ENCODE measurements at regions not wholly inside any gene's neighbourhood (a gene's known extent, or its start where the extent isn't known, plus 50 kb on each side); places are given as distances from the start of the nearest gene placed in this dataset.

- TF ChIP-seq ZBTB43 (CRISPR knock-in tag; IDR thresholded peaks at IDR 0.05) (no peak), SP1 (CRISPR knock-in tag; conservative IDR thresholded peaks at IDR 0.05) (no peak), TEAD4 (CRISPR knock-in tag; IDR thresholded peaks at IDR 0.05) (no peak)
Measured at GRCh38 chrY:16522021-16522420, 1358.0 kb downstream of the CDY2B start (continued).

- Mint-ChIP-seq H3K27ac (no peak overlapping the region), H3K36me3 (no peaks in the 10 kb centered on the region), H3K4me1 (no peaks in the 10 kb centered on the region), H3K4me3 (no peak overlapping the region), H3K27me3 (ENCODE audit: low read depth) (no peaks in the 10 kb centered on the region), H3K9me3 (peaks cover 5% of the 10 kb centered on the region)
- ChIA-PET CTCF (no interaction called here), POLR2A (no interaction called here)
- DNase-seq (ENCODE audit: low spot score) (no peak), ATAC-seq (no peak)
- no peak for TF ChIP-seq STAT6 (CRISPR knock-in tag; conservative IDR thresholded peaks at IDR 0.05; ENCODE audit: low read depth)
- no peak for TF ChIP-seq IRF1 (CRISPR knock-in tag; IDR thresholded peaks at IDR 0.05)
- TF ChIP-seq ERG (CRISPR knock-in tag; IDR thresholded peaks at IDR 0.05) = no peak
- TF ChIP-seq TEAD4 (CRISPR knock-in tag; IDR thresholded peaks at IDR 0.05) = no peak
- no peak for TF ChIP-seq MXD4 (CRISPR knock-in tag; IDR thresholded peaks at IDR 0.05; ENCODE audit: borderline replicate concordance)
Measured at GRCh38 chrY:16502733-16503214, 1377.2 kb downstream of the CDY2B start.

GRCh38 chrY:16490706-16491105 lies 1389.3 kb downstream of the CDY2B start:
- ChIA-PET POLR2A (no interaction called here), CTCF (no interaction called here)
- Mint-ChIP-seq H3K4me3 (no peak overlapping the region), H3K9me3 (no peaks in the 10 kb centered on the region), H3K27ac (no peak overlapping the region), H3K36me3 (no peaks in the 10 kb centered on the region), H3K27me3 (ENCODE audit: low read depth) (no peaks in the 10 kb centered on the region), H3K4me1 (peaks cover 7% of the 10 kb centered on the region)
- ATAC-seq (no peak), DNase-seq (ENCODE audit: low spot score) (peak; percentile 5)
- TF ChIP-seq CREM (CRISPR knock-in tag; IDR thresholded peaks at IDR 0.05) (no peak), CTCF (IDR thresholded peaks at IDR 0.05) (peak; percentile 26; the same call in 1 of the 2 replicates)

- ATAC-seq (no peak), DNase-seq (ENCODE audit: low spot score) (no peak)
- Mint-ChIP-seq H3K36me3 (no peaks in the 10 kb centered on the region), H3K9me3 (peaks cover 4% of the 10 kb centered on the region; the same call in 1 of the 2 replicates), H3K27ac (no peak overlapping the region), H3K27me3 (ENCODE audit: low read depth) (no peaks in the 10 kb centered on the region), H3K4me1 (peaks cover 13% of the 10 kb centered on the region), H3K4me3 (no peak overlapping the region)
- CTCF ChIA-PET = no interaction called here
- POLR2A ChIA-PET = no interaction called here
- TF ChIP-seq ZNF396 (CRISPR knock-in tag; IDR thresholded peaks at IDR 0.05; ENCODE audit: borderline replicate concordance) (no peak), E2F4 (CRISPR knock-in tag; IDR thresholded peaks at IDR 0.05; ENCODE audit: borderline replicate concordance, low read depth) (no peak), CDX4 (CRISPR knock-in tag; IDR thresholded peaks at IDR 0.05; ENCODE audit: borderline replicate concordance) (no peak), AFF4 (CRISPR knock-in tag; IDR thresholded peaks at IDR 0.05; ENCODE audit: borderline replicate concordance) (no peak), TP53 (CRISPR knock-in tag; IDR thresholded peaks at IDR 0.05) (no peak)
Measured at GRCh38 chrY:16486696-16487215, 1393.3 kb downstream of the CDY2B start.
